DMS 273 (cell line): ENCODE measurements at regions not wholly inside any gene's neighbourhood (a gene's known extent, or its start where the extent isn't known, plus 50 kb on each side); places are given as distances from the start of the nearest gene placed in this dataset.
"Not testable (repeated sequence)": the region's sequence is repeated elsewhere in the genome, so short reads cannot be mapped to it uniquely, and the experiment has no call there.

Experiments
- DNase-seq: peaks from one replicate; lab custom pipeline; 2025; ENCODE audit not compliant: unreplicated experiment; lab: John Stamatoyannopoulos, UW

DNA sequence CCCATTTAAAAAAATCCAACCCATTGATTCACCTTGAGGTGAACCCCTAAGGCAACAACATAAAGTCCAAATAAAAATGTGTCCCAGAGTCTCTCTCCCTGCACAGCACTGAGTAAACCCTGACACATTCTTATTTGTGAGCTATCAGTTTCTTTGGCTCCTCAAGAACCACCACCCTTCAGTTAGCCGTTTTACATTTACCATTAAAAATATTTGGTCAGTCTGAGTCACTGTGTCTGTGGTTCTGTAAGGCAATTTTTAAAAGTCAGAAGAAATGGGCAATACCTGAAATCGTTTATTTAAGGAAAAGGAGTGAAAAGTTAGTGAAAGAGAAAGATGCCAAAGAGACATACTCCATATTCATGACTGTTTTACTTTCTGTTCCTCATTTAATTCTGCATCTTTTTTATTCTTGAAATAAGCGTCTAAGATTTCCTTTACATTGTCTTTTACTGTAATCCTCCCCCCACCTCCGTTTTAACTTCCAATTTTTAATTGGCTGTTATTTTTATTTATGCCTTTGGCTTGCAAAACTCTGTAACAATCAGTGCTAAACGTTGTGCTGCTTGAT lies 91.7 kb upstream of the IVNS1ABP start:
- DNase-seq = no peak

DNA sequence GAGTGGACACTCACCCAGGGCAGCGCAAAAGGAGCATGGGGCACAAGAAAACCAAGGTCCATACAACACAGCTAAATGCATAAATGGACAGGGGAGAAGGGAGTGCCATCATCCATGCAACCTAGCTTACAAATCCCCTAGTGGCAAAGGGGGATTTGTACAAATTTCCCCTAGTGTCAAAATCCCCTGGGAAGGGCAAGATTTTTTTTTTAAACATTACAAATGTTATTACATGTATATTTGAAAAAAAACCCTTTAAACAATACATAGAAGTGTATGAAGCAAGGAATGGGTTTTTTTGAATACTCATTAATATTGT lies 89.6 kb upstream of the IVNS1ABP start:
- no peak for DNase-seq

DNA sequence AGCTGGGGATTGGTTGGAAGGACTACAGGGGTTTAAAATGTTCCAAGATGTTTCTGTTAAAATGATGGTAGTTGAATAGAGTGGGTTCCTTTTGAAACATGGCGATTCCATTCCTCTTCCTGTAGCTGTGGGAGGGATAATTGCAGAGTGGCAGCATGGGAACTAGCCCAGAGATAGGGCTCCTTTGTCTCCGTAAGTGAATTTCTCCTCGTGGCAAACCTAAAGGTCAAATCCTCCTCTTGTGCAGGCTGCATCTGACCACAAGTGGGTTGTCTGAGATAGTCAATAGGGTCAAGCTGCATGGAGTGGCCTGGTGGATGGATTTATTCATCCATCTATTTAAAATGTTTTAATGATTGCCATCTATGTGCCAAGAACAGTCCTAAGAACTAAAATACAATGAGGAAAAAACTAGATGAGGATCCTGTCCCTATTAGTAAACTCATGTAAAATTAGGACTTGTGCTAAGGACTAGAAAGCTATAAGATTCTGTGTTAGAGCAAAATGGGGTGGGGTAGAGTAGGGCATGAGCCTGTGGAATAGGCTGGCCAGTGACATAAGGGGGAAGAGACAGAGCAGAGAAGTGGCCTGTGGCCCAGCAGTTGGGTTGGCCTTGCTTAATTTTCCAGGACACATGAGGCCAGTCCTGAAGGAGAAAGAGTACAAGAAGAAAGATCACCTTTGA lies 89.1 kb upstream of the IVNS1ABP start:
- no peak for DNase-seq

DNA sequence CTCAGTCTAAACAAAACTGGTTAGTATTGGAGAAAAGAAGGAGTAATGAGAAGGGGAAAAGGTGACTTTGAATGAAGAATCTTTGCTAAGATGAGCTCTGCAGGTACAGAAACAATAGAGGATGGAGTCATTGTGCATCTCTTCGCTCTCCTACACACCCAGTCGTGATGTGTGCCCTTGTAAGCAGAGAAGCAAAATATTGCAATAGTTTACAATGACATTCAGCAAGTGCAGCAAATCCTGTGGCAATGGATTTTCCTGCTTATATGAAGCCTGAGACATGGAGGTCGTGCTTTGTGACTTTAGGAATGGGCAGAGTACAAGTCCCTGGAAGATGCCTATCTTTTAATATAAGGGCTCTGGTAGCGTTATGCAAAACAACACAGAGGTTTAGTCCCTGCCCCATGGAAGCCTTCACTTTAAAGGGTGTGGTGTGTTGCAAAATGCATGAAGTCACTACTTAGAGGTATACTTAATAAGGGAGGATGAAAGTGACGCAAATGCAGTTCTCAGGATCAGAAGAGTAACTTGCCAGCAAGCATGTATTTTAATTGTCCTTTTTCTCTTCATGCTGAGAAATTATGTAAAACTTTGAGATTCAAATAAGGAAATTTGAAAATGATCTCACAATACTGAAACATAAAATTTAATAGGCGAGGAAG lies 88.0 kb upstream of the IVNS1ABP start:
- DNase-seq = no peak

DNA sequence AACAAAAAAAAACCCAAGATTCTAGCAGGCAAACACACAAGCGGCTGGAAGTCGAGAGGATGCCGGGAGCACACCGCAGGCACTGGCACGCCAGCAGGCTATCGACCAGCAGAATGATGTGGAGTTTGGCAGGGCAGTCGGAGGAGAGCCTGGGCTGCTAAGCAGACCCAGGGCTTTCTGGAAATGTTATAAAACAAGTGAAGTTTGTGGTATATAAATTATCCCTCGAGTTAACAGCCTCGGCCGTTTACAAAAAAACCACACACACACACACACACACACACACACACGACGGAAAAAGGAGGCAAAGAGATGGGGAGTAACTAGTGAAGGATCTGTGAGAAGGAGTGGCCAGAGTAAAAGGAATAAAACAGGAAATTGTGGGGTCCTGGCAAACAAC lies 87.2 kb upstream of the IVNS1ABP start:
- DNase-seq = no peak

DNA sequence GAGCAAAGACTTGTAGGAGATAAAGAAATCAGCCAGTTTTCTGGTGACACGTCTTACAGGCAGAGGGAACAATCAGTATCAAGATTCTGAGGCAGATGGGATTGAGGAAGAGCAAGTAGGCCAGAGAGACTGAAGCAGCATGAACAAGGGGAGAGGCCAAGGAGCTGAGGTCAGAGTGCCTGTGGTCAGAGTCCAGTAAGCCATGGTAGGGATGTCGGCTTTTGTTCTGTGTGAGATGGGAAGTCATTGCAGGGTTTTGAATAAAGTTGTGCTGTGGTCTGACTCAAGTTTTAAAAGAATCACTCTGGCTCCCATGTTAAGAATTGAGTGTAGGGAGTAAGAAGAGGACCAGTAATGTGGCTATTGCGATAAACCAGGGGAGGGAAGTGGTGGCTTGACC lies 85.9 kb upstream of the IVNS1ABP start:
- no peak for DNase-seq

DNA sequence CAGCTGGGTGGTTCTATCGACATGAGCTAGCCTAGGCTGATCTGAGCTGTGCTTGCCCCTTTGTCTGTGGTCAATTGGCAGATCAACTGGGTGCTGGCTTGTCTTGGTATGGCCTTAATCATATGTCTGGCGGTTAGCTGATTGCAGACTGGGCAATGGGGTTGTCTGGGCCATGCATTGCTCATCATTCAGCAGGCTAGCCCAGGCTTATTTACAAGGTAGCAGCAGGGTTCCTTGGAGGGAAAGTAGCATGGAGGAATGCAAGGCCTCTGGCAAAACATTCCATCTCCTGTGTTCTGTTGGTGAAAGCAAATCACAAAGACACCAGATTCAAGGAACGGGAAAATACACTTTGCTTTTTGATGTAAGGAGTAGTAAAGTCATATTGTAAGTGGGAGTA lies 84.0 kb upstream of the IVNS1ABP start:
- DNase-seq = no peak

DNA sequence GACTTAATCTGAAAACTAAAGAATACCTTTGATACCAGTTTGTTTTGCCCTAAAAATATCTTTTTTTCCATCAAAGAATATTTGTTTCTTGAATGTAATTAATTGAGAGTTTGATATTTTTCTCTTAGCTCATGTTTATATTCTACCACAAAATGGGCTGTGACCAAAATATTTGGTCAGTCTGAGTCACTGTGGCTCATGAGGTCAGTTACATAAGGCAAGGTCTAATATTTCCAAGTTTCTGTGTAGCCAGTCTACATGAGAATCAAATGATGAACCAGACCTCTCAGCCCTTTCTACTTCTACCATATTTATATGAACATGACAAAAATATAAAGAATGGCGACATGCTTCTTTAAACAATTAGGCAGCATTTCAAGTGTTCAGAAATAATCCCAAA lies 83.0 kb upstream of the IVNS1ABP start:
- DNase-seq = no peak

DNA sequence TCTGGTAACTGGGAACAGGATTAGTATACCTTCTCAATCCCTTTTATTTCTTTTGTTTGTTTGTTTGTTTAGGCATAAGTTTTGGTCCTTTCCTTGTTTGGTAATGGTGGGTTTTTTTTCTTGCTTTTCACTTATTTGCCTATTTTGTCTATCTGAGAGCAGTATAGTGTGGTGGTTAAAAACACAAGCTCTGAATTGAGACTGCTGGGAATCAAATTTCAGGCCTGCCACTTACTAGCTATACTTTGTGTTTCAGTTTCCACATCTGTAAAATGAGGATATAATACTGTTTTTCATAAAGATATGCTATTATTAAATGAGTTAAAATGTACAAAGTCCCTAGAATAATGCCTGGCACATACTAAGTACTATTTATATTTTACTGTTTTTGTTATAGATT lies 81.6 kb upstream of the IVNS1ABP start:
- no peak for DNase-seq

DNA sequence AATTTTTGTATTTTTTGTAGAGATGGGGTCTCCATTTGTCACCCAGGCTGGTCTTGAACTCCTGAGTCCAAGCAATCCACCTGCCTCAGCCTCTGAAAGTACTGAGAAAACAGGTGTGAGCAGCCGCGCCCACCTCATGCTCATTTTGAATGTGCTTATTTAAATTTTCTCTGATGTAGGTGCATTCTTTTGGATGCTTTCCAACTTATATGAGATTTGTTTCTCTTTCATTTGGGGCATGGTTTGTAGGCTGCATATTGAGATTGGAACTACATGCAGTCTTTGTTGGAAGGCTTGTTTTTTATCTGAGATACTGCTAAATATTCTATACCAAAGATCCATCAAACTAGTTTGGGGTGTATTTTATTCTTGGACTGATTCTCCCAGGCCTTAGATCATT lies 81.0 kb upstream of the IVNS1ABP start:
- DNase-seq = no peak

DNA sequence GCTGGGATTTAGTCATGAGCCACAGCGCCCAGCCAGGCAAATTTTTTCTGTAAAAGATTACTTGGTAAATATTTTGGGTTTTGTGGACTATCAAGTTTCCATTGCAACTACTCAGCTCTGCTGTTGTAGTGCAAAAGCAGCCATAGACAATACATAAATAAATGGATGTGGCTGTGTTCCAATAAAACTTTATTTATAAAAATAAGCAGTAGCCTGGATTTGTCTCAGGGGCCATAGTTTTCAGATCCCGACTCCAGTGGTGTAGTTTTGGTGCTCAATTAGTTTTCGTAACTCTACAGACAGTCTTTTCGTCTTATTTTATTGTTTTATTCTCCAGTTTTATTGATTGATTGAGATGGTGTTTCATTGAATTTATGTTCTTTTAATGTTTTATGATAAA lies 80.1 kb upstream of the IVNS1ABP start:
- DNase-seq = no peak

DNA sequence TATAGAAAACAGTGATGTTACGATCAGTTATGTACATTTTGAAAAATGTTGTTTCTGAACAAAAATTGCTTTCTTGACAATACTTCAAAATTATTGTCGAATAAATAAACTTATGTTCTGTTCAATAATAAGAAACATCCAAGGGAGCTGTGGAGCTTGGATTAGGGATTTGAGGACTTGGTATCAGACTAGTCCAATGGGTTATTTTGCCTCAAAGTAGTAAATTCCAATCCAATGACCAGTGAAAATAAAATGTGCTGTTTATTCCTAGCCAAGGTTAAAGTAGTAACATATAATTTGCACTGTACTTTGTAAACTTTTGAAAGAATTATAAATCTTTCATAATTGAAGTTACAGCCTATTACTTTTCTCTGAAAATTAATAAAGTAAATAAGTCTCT lies 79.1 kb upstream of the IVNS1ABP start:
- DNase-seq = no peak

DNA sequence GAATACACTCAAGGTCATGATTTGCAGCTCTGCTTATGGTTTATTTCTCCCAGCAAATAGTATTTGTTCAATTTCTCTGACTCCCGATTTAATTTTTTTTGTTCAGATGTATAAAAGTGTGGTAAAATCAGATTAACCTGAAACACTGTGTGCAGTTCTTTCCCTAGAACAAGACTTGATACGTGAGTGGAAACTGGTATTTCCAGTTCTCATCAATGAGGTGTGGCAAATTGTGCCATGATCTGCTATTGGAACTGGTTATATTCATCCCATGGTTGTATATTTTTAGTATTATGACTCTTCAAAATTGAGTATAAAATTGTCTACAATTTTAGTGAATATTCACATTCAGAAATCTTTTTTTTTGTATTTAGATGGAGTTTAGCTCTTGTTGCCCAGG lies 76.8 kb upstream of the IVNS1ABP start:
- no peak for DNase-seq

DNA sequence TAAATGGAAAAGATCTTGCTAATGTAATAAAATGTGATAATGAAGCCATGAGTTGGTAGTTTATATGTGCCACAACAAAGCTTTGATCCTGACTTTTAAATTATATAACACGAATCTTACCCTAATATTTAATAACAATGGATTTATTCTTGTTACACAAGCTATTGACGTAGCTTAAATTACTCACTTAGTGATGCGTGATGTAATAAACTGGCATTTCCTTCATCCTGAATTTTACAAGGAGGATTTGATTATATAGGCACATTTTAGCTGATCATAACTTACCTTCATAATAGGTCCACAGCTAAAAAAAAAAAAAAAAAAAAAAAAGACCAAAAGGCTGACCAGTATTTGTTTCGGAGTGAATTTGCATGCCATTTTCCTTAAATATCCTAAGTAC lies 76.2 kb upstream of the IVNS1ABP start:
- DNase-seq = no peak

DNA sequence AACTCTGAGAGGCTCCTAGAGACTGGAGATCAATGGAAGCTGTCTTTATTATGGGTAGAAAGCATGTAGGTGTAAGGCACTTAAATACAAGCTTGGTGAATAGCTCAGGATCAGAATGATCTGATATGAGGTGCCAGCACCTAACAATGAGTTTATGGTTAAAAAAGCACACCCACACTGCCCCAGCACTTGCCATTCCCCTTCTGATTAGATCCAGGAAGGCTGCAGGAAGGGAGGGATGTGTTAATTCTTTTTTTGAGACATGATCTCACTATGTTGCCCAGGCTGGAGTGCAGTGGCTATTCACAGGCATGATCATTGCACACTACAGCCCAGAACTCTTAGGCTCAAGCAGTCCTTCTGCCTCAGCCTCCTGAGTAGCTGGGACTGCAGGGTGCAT lies 71.8 kb upstream of the IVNS1ABP start:
- no peak for DNase-seq

DNA sequence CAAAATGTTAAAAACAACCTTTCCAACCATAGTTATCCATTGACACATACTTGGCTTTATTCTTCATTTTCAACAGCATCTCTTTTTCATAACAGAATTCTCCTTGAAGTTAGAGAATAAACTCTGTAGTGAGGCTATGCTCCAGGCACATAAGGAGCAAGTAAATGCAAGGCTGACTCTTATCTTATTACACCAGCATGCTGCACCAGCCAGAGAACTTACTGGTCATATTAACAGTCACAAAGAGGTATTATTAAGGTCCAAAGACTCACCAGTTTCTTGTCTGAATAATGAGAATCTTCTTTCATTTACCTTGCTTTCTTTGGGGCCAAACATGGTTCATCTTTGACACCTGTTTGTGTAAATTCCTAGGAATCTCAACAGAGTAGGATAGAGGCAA lies 71.3 kb upstream of the IVNS1ABP start:
- DNase-seq = no peak

DNA sequence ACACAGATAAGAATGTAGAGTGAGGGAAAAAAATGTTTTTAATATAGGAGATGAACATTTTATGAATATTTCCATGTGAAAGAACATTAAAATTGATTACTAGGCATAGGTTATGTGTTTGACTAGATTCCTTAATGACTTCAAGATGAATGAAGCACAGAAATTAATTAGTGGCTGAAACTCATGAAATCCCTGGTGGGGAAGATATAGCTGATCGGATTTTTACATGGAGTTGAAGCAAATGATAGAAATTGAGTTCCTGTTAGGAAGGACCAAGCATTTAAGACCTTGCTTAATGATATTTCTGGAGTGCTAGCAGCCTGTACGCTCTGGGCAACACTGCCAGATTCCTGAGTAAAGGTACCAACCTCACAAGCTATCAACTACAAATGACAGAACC lies 68.9 kb upstream of the IVNS1ABP start:
- no peak for DNase-seq

DNA sequence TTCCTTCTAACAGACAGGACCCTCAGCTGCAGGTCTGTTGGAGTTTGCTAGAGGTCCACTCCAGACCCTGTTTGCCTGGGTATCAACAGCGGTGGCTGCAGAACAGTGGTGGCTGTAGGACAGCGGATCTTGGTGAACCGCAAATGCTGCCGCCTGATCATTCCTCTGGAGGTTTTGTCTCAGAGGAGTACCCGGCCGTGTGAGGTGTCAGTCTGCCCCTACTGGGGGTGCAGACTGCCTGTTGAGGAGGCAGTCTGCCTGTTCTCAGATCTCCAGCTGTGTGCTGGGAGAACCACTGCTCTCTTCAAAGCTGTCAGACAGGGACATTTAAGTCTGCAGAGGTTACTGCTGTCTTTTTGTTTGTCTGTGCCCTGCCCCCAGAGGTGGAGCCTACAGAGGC lies 66.8 kb upstream of the IVNS1ABP start:
- DNase-seq = not testable (repeated sequence)

DNA sequence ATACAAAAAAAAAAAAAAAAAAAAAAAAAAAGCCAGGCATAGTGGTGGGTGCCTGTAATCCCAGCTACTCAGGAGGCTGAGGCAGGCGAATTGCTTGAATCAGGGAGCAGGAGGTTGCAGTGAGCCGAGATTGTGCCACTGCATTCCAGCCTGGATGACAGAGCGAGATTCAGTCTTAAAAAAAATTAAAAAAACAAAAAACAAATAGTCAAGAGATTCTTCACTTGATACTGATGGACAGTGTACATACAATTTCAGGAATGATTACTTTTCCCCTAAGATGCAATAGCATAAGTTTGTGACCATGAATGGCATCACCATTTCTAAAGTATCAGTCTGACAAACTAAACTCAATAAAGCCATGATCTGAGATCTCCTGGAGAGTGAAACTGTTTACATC lies 60.8 kb upstream of the IVNS1ABP start:
- no peak for DNase-seq

DNA sequence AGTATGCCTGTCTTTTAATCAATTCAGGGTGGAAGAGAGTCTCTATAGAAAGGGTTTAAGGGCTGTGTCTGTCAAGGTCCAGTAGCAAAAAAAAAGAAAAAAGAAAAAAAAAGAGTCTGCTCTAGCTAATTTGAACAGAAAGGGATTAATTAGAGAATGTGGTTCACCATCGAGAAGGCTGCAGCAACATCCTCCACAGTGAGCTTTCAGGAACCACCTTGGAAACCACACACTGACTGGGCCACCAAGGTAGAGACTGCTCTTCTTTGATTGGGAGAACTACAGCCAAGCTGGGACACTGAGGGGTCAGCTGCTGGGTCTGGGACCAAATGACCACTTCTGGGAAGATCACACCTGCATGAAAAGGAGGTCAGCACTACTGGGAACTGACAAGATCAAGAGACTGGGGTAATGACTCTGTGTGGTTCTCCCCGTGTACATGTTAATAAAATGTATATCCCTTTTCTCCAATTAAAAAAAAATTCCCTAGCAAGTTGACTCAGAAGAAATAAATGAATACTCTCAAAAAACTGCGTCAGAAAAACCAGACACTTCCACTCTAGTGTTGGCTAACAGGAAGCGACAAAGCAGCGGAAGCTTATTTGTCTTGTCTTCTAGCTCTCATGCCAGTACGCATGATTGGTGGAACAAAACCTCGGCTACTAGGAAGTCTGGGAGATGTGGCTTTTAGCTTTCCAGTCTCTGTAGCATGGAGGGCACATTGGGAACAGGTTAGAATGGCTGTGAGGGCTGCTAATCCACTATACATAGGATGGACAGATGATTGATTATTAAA lies 60.0 kb upstream of the IVNS1ABP start:
- DNase-seq = no peak

DNA sequence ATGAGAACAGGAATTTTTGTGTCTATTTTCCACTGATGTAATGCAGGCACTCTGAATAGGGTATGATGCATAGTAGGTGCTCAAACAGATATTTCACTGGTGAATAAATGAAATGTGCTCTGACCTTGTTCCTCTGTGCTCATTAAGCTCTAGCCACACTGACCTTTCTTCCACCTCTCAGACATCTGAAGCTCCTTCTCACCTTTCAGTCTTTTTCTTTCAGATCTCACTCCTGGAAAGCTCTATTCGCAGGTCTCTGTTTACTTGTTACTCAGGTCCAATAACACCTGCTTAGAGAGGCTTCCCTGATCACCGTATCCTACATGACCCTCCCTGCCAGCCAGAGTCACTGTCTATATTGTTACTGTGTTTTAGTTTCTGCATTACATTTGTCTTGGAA lies 59.2 kb upstream of the IVNS1ABP start:
- no peak for DNase-seq

DNA sequence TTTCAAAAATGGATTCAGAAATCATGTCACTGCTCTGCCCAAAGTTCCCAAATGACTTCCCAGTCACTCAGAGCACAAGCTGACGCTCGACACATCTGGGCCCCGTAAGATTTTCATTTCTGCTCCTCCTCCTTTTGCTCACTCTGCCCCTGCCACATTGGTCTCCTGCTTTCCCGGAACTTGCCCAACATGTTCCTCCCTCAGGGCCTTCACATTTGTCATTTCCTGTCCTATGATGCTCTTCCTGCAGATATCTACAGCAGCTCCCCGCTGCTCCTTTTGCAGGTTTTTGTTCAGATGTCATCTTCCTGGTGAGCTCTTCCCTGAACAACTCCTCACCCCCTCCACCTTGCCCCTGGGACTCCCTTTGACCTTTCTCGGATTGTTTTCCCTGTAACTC lies 58.5 kb upstream of the IVNS1ABP start:
- DNase-seq = no peak
